GM23338 (cell line): ENCODE measurements at regions not wholly inside any gene's neighbourhood (a gene's known extent, or its start where the extent isn't known, plus 50 kb on each side); places are given as distances from the start of the nearest gene placed in this dataset.

Source experiments
- ATAC-seq: fragments of 200-7000 bp; cut with Tn5 transposase; 3 replicates; pipeline ENCODE4 v1.9.1; 2020
- DNase-seq: peaks from one replicate; pipeline ENCODE4 v3.0.0-alpha.2; 2015; ENCODE audit warnings: low spot score
- H2AFZ ChIP-seq: fragments of 200-600 bp; sonication (generic); 2 replicates; pipeline ENCODE4 v1.8.0; 2016; ENCODE audit warnings: antibody characterized with exemption, mild to moderate bottlenecking, moderate library complexity
- H3F3A ChIP-seq: fragments of 200-600 bp; sonication (generic); replicated peaks from 2 replicates; pipeline ENCODE4 v1.8.0; 2017; ENCODE audit warnings: antibody characterized with exemption, mixed run types, low read depth
- H3K27ac ChIP-seq: fragments of 200-600 bp; sonication (generic); 2 replicates; pipeline ENCODE4 v1.6.1; 2016; ENCODE audit warnings: low read depth
- H3K27me3 ChIP-seq: fragments of 200-600 bp; sonication (generic); 2 replicates; pipeline ENCODE4 v1.8.0; 2016; ENCODE audit warnings: mild to moderate bottlenecking, mixed run types, moderate library complexity; ENCODE audit not compliant: insufficient read depth
- H3K36me3 ChIP-seq: fragments of 200-600 bp; sonication (generic); 2 replicates; pipeline ENCODE4 v1.8.0; 2016; ENCODE audit warnings: mild to moderate bottlenecking; ENCODE audit not compliant: insufficient read depth
- H3K4me1 ChIP-seq: fragments of 200-600 bp; sonication (generic); 2 replicates; pipeline ENCODE4 v1.8.0; 2016; ENCODE audit warnings: mild to moderate bottlenecking, moderate library complexity; ENCODE audit not compliant: insufficient read depth
- H3K4me2 ChIP-seq: fragments of 200-600 bp; sonication (generic); 2 replicates; pipeline ENCODE4 v1.7.1; 2017; ENCODE audit warnings: mixed run types
- H3K4me3 ChIP-seq: fragments of 200-600 bp; sonication (generic); 2 replicates; pipeline ENCODE4 v1.6.1; 2016; ENCODE audit warnings: mixed run types
- H3K79me2 ChIP-seq: fragments of 200-600 bp; sonication (generic); replicated peaks from 2 replicates; pipeline ENCODE4 v1.8.0; 2017; ENCODE audit warnings: mild to moderate bottlenecking; ENCODE audit not compliant: insufficient read depth
- H3K9me2 ChIP-seq: fragments of 200-600 bp; sonication (generic); 2 replicates; pipeline ENCODE4 v1.8.0; 2017; ENCODE audit not compliant: insufficient read depth
- H4K20me1 ChIP-seq: fragments of 200-600 bp; sonication (generic); replicated peaks from 2 replicates; pipeline ENCODE4 v1.8.0; 2017; ENCODE audit warnings: mild to moderate bottlenecking; ENCODE audit not compliant: insufficient read depth
- H3K27ac Mint-ChIP-seq: 2 replicates; pipeline ENCODE4 v1.8.0; 2020; ENCODE audit warnings: inconsistent platforms, mild to moderate bottlenecking, moderate library complexity, mixed read lengths
- H3K27me3 Mint-ChIP-seq: 3 replicates; pipeline ENCODE4 v1.8.0; 2022; ENCODE audit warnings: low read depth, mild to moderate bottlenecking, moderate library complexity, mixed read lengths, inconsistent platforms; ENCODE audit not compliant: insufficient read depth, poor library complexity
- H3K36me3 Mint-ChIP-seq: 3 replicates; pipeline ENCODE4 v1.8.0; 2021; ENCODE audit warnings: low read depth, mild to moderate bottlenecking, inconsistent platforms, moderate library complexity, mixed read lengths
- H3K4me1 Mint-ChIP-seq: 3 replicates; pipeline ENCODE4 v1.8.0; 2020; ENCODE audit warnings: mild to moderate bottlenecking, inconsistent platforms, mixed read lengths
- H3K4me3 Mint-ChIP-seq: 3 replicates; pipeline ENCODE4 v1.8.0; 2021; ENCODE audit warnings: moderate library complexity, mild to moderate bottlenecking, inconsistent platforms, mixed read lengths
- H3K9me3 Mint-ChIP-seq: 3 replicates; pipeline ENCODE4 v1.8.0; 2020; ENCODE audit warnings: moderate library complexity, mild to moderate bottlenecking, inconsistent platforms, mixed read lengths
- CREB1 ChIP-seq: fragments of 250-450 bp; sonication (Bioruptor Pico); IDR thresholded peaks from 2 replicates; pipeline ENCODE4 v1.5.0; 2020; ENCODE audit warnings: low read depth, mild to moderate bottlenecking, moderate library complexity
- EZH2 ChIP-seq: fragments of 200-600 bp; sonication (generic); IDR thresholded peaks from one replicate; pipeline ENCODE4 v1.8.0; 2017; ENCODE audit warnings: antibody characterized with exemption, mild to moderate bottlenecking, low read depth; ENCODE audit not compliant: unreplicated experiment
- EZH2phosphoT487 ChIP-seq: fragments of 200-600 bp; sonication (generic); IDR thresholded peaks from one replicate; pipeline ENCODE4 v1.8.1; 2018; ENCODE audit warnings: antibody characterized with exemption; ENCODE audit not compliant: unreplicated experiment
- POLR2AphosphoS5 ChIP-seq: IDR thresholded peaks from 2 replicates; pipeline ENCODE4 v1.6.1; 2016; ENCODE audit warnings: antibody characterized with exemption, low read depth
- ZNF114 ChIP-seq: fragments of 250-450 bp; sonication (Bioruptor Pico); IDR thresholded peaks from 2 replicates; pipeline ENCODE4 v1.5.0; 2020; ENCODE audit warnings: mild to moderate bottlenecking, moderate library complexity
- TF ChIP-seq, protein P1 (sequence below): IDR thresholded peaks from one replicate; pipeline ENCODE4 v1.6.1; 2018; ENCODE audit warnings: antibody characterized with exemption; ENCODE audit not compliant: unreplicated experiment
- TF ChIP-seq, protein P2 (sequence below): IDR thresholded peaks from 2 replicates; pipeline ENCODE4 v1.6.1; 2016; ENCODE audit warnings: antibody characterized with exemption
- TF ChIP-seq, protein P3 (sequence below): fragments of 250-450 bp; sonication (Bioruptor Pico); IDR thresholded peaks from 2 replicates; pipeline ENCODE4 v1.5.0; 2020; ENCODE audit warnings: mild to moderate bottlenecking, moderate library complexity
- TF ChIP-seq, protein P4 (sequence below), 2 experiments: fragments of 200-600 bp in 1 of 2; sonication (generic) in 1 of 2; conservative IDR thresholded peaks; 2 replicates each; pipeline versions ENCODE4 v1.5.1 to v1.6.1; 2016 to 2017; ENCODE audit warnings: antibody characterized with exemption in 2 of 2, low read depth in 2 of 2, mild to moderate bottlenecking in 2 of 2, moderate library complexity in 1 of 2

DNA sequence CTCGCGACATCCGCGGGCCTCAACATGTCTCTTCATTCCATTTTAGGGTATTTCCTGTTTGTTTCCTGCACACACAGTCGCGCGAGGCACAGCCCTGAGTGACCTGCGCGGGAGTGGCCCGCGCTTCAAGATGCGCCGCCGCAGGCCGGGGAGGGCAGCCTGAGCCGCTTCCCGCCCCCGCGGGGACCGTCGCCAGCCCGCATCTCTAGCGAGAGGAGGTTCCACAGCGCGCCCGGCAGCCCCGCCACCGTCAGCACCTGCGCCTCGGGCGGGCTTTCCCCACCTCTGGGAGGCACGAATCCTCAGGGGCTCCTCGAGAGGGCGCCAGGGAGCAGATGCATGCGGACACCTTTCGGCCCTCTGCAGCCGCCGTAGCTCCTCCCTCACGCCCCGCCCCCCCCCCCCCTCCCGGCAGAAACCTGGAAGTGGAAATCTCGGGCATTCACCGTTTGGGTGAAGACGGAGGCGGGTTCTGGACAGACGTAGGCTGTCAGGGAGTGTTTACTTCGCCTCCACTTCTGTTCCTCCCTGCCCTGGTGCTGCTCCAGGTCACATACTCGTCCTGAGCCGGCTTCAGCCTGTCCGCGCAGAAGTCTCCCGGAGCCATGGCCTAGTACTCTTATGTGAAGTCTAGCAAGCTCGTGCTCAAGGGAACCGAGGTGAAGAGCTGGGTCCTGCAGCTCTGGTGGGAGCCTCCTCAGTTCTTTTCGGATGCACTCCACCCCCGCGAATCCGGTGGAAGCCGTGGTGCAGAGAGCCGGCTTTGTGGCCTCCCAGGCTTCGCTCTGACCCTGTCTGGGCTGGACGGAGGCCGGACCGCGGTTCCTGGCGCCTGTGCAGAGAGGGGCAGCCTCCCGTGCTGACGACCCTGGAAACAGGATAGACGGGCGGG is 880.5 kb upstream of the DEFB115 start:
- peak overlapping the region; percentile 55; the same call in 1 of the 2 replicates for H3K27ac ChIP-seq
- H3K4me3 ChIP-seq, result peak overlapping the region; percentile 95
- Mint-ChIP-seq H3K36me3 (0 out of 3 replicates have a peak, but pooled peaks cover 2% of the 10 kb centered on the region), H3K27me3 (peaks cover 5% of the 10 kb centered on the region), H3K4me3 (peak overlapping the region; percentile 94), H3K4me1 (peaks cover 7% of the 10 kb centered on the region; the same call in 1 of the 3 replicates), H3K9me3 (peaks cover 10% of the 10 kb centered on the region), H3K27ac (no peak overlapping the region; the same call in 1 of the 2 replicates)
- H3K4me2 ChIP-seq, result peak overlapping the region; percentile 86
- no peaks in the 10 kb centered on the region for H4K20me1 ChIP-seq
- 0 out of 2 replicates have a peak, but pooled peaks cover 2% of the 10 kb centered on the region for H3K79me2 ChIP-seq
- H3K36me3 ChIP-seq, result no peaks in the 10 kb centered on the region
- H3F3A ChIP-seq, result no peaks in the 10 kb centered on the region
- H3K4me1 ChIP-seq, result peaks cover 5% of the 10 kb centered on the region; the same call in 1 of the 2 replicates
- H3K27me3 ChIP-seq, result peaks cover 10% of the 10 kb centered on the region; the same call in 1 of the 2 replicates
- no peaks in the 10 kb centered on the region for H3K9me2 ChIP-seq
- peak; percentile 88 for ATAC-seq
- peak; percentile 84 for DNase-seq
- peak overlapping the region; percentile 81; the same call in 1 of the 2 replicates for H2AFZ ChIP-seq
- peak; percentile 43; the same call in 1 of the 2 replicates for TF ChIP-seq CREB1 (CRISPR knock-in tag)
- TF ChIP-seq, protein P1, sequence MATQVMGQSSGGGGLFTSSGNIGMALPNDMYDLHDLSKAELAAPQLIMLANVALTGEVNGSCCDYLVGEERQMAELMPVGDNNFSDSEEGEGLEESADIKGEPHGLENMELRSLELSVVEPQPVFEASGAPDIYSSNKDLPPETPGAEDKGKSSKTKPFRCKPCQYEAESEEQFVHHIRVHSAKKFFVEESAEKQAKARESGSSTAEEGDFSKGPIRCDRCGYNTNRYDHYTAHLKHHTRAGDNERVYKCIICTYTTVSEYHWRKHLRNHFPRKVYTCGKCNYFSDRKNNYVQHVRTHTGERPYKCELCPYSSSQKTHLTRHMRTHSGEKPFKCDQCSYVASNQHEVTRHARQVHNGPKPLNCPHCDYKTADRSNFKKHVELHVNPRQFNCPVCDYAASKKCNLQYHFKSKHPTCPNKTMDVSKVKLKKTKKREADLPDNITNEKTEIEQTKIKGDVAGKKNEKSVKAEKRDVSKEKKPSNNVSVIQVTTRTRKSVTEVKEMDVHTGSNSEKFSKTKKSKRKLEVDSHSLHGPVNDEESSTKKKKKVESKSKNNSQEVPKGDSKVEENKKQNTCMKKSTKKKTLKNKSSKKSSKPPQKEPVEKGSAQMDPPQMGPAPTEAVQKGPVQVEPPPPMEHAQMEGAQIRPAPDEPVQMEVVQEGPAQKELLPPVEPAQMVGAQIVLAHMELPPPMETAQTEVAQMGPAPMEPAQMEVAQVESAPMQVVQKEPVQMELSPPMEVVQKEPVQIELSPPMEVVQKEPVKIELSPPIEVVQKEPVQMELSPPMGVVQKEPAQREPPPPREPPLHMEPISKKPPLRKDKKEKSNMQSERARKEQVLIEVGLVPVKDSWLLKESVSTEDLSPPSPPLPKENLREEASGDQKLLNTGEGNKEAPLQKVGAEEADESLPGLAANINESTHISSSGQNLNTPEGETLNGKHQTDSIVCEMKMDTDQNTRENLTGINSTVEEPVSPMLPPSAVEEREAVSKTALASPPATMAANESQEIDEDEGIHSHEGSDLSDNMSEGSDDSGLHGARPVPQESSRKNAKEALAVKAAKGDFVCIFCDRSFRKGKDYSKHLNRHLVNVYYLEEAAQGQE, result no peak
- TF ChIP-seq, protein P2, sequence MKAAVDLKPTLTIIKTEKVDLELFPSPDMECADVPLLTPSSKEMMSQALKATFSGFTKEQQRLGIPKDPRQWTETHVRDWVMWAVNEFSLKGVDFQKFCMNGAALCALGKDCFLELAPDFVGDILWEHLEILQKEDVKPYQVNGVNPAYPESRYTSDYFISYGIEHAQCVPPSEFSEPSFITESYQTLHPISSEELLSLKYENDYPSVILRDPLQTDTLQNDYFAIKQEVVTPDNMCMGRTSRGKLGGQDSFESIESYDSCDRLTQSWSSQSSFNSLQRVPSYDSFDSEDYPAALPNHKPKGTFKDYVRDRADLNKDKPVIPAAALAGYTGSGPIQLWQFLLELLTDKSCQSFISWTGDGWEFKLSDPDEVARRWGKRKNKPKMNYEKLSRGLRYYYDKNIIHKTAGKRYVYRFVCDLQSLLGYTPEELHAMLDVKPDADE, result no peak
- TF ChIP-seq EZH2, result no peak
- no peak for TF ChIP-seq EZH2phosphoT487
- TF ChIP-seq, protein P3, sequence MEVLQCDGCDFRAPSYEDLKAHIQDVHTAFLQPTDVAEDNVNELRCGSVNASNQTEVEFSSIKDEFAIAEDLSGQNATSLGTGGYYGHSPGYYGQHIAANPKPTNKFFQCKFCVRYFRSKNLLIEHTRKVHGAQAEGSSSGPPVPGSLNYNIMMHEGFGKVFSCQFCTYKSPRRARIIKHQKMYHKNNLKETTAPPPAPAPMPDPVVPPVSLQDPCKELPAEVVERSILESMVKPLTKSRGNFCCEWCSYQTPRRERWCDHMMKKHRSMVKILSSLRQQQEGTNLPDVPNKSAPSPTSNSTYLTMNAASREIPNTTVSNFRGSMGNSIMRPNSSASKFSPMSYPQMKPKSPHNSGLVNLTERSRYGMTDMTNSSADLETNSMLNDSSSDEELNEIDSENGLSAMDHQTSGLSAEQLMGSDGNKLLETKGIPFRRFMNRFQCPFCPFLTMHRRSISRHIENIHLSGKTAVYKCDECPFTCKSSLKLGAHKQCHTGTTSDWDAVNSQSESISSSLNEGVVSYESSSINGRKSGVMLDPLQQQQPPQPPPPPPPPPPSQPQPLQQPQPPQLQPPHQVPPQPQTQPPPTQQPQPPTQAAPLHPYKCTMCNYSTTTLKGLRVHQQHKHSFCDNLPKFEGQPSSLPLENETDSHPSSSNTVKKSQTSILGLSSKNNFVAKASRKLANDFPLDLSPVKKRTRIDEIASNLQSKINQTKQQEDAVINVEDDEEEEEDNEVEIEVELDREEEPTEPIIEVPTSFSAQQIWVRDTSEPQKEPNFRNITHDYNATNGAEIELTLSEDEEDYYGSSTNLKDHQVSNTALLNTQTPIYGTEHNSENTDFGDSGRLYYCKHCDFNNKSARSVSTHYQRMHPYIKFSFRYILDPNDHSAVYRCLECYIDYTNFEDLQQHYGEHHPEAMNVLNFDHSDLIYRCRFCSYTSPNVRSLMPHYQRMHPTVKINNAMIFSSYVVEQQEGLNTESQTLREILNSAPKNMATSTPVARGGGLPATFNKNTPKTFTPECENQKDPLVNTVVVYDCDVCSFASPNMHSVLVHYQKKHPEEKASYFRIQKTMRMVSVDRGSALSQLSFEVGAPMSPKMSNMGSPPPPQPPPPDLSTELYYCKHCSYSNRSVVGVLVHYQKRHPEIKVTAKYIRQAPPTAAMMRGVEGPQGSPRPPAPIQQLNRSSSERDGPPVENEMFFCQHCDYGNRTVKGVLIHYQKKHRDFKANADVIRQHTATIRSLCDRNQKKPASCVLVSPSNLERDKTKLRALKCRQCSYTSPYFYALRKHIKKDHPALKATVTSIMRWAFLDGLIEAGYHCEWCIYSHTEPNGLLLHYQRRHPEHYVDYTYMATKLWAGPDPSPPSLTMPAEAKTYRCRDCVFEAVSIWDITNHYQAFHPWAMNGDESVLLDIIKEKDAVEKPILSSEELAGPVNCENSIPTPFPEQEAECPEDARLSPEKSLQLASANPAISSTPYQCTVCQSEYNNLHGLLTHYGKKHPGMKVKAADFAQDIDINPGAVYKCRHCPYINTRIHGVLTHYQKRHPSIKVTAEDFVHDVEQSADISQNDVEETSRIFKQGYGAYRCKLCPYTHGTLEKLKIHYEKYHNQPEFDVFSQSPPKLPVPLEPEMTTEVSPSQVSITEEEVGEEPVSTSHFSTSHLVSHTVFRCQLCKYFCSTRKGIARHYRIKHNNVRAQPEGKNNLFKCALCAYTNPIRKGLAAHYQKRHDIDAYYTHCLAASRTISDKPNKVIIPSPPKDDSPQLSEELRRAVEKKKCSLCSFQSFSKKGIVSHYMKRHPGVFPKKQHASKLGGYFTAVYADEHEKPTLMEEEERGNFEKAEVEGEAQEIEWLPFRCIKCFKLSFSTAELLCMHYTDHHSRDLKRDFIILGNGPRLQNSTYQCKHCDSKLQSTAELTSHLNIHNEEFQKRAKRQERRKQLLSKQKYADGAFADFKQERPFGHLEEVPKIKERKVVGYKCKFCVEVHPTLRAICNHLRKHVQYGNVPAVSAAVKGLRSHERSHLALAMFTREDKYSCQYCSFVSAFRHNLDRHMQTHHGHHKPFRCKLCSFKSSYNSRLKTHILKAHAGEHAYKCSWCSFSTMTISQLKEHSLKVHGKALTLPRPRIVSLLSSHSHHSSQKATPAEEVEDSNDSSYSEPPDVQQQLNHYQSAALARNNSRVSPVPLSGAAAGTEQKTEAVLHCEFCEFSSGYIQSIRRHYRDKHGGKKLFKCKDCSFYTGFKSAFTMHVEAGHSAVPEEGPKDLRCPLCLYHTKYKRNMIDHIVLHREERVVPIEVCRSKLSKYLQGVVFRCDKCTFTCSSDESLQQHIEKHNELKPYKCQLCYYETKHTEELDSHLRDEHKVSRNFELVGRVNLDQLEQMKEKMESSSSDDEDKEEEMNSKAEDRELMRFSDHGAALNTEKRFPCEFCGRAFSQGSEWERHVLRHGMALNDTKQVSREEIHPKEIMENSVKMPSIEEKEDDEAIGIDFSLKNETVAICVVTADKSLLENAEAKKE (CRISPR knock-in tag), result no peak
- TF ChIP-seq, protein P4, sequence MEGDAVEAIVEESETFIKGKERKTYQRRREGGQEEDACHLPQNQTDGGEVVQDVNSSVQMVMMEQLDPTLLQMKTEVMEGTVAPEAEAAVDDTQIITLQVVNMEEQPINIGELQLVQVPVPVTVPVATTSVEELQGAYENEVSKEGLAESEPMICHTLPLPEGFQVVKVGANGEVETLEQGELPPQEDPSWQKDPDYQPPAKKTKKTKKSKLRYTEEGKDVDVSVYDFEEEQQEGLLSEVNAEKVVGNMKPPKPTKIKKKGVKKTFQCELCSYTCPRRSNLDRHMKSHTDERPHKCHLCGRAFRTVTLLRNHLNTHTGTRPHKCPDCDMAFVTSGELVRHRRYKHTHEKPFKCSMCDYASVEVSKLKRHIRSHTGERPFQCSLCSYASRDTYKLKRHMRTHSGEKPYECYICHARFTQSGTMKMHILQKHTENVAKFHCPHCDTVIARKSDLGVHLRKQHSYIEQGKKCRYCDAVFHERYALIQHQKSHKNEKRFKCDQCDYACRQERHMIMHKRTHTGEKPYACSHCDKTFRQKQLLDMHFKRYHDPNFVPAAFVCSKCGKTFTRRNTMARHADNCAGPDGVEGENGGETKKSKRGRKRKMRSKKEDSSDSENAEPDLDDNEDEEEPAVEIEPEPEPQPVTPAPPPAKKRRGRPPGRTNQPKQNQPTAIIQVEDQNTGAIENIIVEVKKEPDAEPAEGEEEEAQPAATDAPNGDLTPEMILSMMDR (conservative IDR thresholded peaks at IDR 0.05; ENCODE audit: low read depth in 2 of 2), result peak; percentile 39 to 58; a peak in 3 of 4 replicates
- TF ChIP-seq POLR2AphosphoS5, result peak; percentile 68
- no peak for TF ChIP-seq ZNF114 (CRISPR knock-in tag)
